ENCODE measurements at regions not wholly inside any gene's neighbourhood (a gene's known extent, or its start where the extent isn't known, plus 50 kb on each side); places are given as distances from the start of the nearest gene placed in this dataset.

DNA sequence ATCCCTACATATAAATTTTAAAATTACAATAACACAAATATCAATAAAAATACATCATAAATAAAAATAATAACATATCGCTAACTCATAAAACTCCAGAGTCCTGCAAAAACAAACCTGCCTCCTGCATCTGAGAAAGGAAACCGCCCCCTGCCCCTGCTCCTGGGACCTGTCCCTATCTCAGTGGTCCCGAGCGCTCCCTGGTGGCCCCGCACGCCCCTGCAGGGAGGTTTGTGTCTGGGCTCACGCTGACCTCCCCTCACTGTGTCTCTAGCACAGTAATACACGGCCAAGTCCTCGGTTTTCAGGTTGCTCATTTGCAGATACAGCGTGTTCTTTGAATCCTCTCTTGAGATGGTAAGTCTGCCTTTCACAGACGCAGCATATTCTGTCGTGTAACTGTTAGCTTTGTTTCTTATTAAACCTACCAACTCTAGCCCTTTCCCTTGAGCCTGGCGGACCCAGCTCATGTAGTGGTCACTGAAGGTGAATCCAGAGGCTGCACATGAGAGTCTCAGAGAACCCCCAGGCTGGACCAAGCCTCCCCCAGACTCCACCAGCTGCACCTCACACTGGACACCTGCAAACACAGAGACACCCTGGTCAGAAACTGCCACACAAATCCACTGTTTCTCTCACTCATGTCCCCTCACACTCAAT, 554.1 kb downstream of the GOLGA6L6 start:
- Histone ChIP-seq H2AFZ (ENCODE audit: low read depth, low read length, poor library complexity, severe bottlenecking) (no peak overlapping the region), H3K79me2 (ENCODE audit: insufficient read depth, low read length) (no peaks in the 10 kb centered on the region), H4K20me1 (ENCODE audit: insufficient read depth) (no peaks in the 10 kb centered on the region), H3K9me3 (ENCODE audit: control insufficient read depth in 1 of 2, insufficient read depth in 1 of 2, low read depth in 1 of 2, low read length in 2 of 2) (peaks cover 5 to 21% of the 10 kb centered on the region in 2 experiments; a peak in 2 of 4 replicates), H3K9me2 (ENCODE audit: insufficient read depth) (no peaks in the 10 kb centered on the region), H3K9ac (ENCODE audit: low read length) (no peak overlapping the region), H3K4me3 (replicated peaks in 1 of 2; ENCODE audit: low read depth in 1 of 2, low read length in 2 of 2) (no peak overlapping the region), H3K4me1 (ENCODE audit: control insufficient read depth in 1 of 2, insufficient read depth in 2 of 2, low read length in 2 of 2) (no peaks in the 10 kb centered on the region), H3K36me3 (ENCODE audit: control insufficient read depth in 1 of 2, insufficient read depth in 2 of 2, low read length in 2 of 2) (no peaks in the 10 kb centered on the region), H3K27me3 (ENCODE audit: insufficient read depth, low read length) (no peaks in the 10 kb centered on the region), H3K27ac (ENCODE audit: low read depth, low read length) (no peak overlapping the region), H3K4me2 (ENCODE audit: low read length) (no peak overlapping the region)
- CTCF ChIA-PET, result no interaction called here
- DNase-seq (ENCODE audit: low read depth, low spot score) (no peak), ATAC-seq (no peak)
- no TSS peak for BruUV-seq (replicated peaks)
- intact Hi-C loops (cut with micrococcal nuclease), result no loop called here
- POLR2A ChIA-PET, result no interaction called here
- RAD21 ChIA-PET (ENCODE audit: low non-redundant PET in 1 of 2, low total read pairs in 2 of 2, uncharacterized antibody in 2 of 2, unreplicated experiment in 2 of 2), result no interaction called here
- TF ChIP-seq, protein P1, sequence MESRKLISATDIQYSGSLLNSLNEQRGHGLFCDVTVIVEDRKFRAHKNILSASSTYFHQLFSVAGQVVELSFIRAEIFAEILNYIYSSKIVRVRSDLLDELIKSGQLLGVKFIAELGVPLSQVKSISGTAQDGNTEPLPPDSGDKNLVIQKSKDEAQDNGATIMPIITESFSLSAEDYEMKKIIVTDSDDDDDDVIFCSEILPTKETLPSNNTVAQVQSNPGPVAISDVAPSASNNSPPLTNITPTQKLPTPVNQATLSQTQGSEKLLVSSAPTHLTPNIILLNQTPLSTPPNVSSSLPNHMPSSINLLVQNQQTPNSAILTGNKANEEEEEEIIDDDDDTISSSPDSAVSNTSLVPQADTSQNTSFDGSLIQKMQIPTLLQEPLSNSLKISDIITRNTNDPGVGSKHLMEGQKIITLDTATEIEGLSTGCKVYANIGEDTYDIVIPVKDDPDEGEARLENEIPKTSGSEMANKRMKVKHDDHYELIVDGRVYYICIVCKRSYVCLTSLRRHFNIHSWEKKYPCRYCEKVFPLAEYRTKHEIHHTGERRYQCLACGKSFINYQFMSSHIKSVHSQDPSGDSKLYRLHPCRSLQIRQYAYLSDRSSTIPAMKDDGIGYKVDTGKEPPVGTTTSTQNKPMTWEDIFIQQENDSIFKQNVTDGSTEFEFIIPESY (IDR thresholded peaks at IDR 0.05; ENCODE audit: extremely low read depth, insufficient replicate concordance, low read length), result no peak
- TF ChIP-seq, protein P2, sequence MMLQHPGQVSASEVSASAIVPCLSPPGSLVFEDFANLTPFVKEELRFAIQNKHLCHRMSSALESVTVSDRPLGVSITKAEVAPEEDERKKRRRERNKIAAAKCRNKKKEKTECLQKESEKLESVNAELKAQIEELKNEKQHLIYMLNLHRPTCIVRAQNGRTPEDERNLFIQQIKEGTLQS (IDR thresholded peaks at IDR 0.05), result no peak
- TF ChIP-seq CEBPB (IDR thresholded peaks at IDR 0.05; ENCODE audit: low read depth) (no peak), SRF (IDR thresholded peaks at IDR 0.05; ENCODE audit: low read depth) (no peak), TCF7L2 (IDR thresholded peaks at IDR 0.05; ENCODE audit: borderline replicate concordance, extremely low read depth, insufficient read depth, insufficient read length) (no peak)
- TF ChIP-seq, protein P3, sequence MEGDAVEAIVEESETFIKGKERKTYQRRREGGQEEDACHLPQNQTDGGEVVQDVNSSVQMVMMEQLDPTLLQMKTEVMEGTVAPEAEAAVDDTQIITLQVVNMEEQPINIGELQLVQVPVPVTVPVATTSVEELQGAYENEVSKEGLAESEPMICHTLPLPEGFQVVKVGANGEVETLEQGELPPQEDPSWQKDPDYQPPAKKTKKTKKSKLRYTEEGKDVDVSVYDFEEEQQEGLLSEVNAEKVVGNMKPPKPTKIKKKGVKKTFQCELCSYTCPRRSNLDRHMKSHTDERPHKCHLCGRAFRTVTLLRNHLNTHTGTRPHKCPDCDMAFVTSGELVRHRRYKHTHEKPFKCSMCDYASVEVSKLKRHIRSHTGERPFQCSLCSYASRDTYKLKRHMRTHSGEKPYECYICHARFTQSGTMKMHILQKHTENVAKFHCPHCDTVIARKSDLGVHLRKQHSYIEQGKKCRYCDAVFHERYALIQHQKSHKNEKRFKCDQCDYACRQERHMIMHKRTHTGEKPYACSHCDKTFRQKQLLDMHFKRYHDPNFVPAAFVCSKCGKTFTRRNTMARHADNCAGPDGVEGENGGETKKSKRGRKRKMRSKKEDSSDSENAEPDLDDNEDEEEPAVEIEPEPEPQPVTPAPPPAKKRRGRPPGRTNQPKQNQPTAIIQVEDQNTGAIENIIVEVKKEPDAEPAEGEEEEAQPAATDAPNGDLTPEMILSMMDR (IDR thresholded peaks at IDR 0.05 in 2 of 3, conservative IDR thresholded peaks at IDR 0.05 in 1 of 3; ENCODE audit: borderline replicate concordance in 1 of 3, insufficient read depth in 1 of 3, low read depth in 2 of 3, low read length in 2 of 3), result 0 out of 6 replicates have a peak, but pooled peaks of 2 of the 3 experiments have one; percentile 8 to 14

Measured in HCT116 (cell line).